Epithelial cell of proximal tubule (primary cell): ENCODE measurements at regions not wholly inside any gene's neighbourhood (a gene's known extent, or its start where the extent isn't known, plus 50 kb on each side); places are given as distances from the start of the nearest gene placed in this dataset.
A peak's percentile ranks its signal among the peaks of the same experiment; 100 is the strongest.

ENCODE experiments used
- DNase-seq: peaks from one replicate; pipeline ENCODE4 v3.0.0-alpha.2; 2011; ENCODE audit warnings: low read depth
- H3K4me3 ChIP-seq: 2 replicates; pipeline ENCODE4 v1.5.1; 2011; ENCODE audit warnings: low read depth, mild to moderate bottlenecking, low read length
- CTCF ChIP-seq: conservative IDR thresholded peaks from 2 replicates; pipeline ENCODE4 v1.5.1; 2012; ENCODE audit warnings: low read depth, mild to moderate bottlenecking, low read length

DNA sequence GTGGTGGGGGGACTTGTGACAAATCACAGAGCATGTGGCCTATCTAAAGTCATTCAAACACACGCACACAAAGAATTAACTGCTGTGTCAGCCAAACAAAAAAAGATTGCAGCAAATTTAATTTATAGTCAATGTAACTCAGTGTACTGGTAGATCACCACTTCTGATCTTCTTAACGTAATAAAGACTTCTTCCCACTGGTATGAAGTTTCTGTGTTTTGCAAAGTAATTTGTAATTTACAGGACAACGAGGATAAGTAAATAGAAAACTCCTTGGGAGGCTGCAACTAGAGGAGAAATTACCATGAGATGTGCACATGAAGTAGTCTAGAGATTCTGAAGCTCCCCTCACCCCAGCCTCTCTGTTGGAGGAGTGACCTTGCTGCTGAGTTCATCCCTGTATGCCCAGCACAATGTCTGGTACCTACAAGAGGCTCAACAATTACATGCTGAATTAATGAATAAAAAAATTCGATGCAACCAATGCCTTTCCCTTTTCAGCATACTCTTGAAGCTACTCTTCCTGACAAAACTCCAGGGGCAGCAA, 207.3 kb downstream of the ARRDC4 start:
- no peak for DNase-seq
- no peak overlapping the region for H3K4me3 ChIP-seq
- TF ChIP-seq CTCF = no peak

DNA sequence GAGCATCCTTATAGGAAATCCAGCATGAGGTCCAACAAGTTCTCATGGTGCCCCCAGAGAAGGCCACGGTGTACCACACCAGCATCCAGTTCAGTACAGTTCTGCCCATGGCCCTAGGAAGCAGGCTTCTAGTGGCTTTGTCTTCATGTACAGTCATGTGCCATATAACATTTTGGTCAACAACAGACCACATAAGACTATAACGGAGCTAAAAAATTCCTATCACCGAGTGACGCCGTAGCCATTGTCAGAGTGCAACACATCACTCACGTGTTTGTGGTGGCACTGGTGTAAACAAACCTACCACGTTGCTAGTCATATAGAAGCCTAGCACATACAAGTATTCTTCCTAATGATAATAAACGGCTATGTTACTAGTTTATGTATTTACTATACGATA, 209.0 kb downstream of the ARRDC4 start:
- no peak for TF ChIP-seq CTCF
- DNase-seq = no peak
- no peak overlapping the region for H3K4me3 ChIP-seq

DNA sequence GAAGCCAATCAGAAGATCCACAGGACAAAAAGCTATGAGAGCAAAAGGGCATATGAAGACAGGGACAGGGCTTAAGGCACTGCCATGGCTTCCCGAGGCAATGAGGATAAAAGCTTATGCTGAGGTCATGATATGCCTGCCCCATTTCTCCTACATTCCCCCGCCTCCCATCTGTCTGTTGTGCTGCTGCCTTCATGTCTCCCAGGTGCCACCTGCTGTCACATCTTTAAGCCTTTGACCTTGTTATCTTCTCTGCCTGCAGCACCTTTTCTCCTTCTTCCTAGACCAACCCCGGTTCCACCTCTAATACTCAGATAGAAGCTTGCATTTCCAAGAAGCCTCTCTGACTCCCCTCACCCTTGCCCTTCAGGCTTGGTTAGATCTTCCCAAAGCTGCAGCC, 213.8 kb downstream of the ARRDC4 start:
- TF ChIP-seq CTCF = peak; percentile 10
- no peak for DNase-seq
- H3K4me3 ChIP-seq = no peak overlapping the region

DNA sequence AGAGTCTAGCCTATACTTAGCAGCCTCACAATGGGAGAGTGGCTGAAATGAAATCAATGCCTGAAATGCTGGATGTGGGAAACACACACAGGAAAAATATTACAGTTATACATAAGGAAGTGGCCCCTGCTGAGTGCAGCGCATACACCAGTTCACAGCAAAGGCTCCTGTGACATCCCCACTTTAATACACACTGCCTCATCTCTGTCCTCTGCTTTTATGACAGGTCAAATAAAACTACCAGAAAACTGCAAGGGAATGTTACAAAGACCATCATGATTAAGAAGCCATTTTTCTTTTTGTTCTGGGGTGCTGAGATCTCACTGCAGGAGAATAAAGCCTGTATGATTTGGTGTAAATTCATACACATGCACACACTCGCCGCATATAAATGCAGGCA, 214.3 kb downstream of the ARRDC4 start:
- no peak overlapping the region for H3K4me3 ChIP-seq
- TF ChIP-seq CTCF = no peak
- DNase-seq = no peak

DNA sequence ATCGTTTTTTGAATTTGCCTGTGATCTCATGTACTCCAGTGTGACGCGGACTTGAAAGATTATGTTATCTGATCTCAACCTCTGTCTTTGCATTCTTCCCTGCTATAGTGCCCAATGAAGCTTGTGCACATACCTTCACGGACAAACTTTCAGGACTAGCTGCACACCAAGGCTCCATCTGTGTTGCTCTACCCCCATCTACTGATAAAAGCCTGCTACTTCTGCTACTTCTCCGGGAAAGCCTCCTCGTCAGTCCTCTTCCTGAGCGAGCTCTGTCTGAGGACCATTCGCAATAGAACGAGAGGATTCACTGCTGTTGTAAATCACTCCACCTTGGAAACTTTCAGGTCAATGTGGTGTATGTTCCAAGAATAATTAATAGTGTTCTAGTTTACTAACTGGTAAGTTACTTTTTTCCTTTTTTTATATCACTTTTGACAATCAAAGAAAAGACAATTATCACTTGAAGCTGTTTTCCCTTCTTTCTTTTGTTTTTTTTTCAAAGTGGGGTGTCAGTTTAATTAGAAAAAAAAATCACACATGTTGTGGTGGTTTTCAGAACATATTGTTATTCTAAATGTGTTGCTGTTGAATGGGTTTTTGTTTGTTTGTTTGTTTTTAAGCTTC, 217.6 kb downstream of the ARRDC4 start:
- no peak overlapping the region for H3K4me3 ChIP-seq
- peak; percentile 95 for TF ChIP-seq CTCF
- DNase-seq = peak; percentile 38

DNA sequence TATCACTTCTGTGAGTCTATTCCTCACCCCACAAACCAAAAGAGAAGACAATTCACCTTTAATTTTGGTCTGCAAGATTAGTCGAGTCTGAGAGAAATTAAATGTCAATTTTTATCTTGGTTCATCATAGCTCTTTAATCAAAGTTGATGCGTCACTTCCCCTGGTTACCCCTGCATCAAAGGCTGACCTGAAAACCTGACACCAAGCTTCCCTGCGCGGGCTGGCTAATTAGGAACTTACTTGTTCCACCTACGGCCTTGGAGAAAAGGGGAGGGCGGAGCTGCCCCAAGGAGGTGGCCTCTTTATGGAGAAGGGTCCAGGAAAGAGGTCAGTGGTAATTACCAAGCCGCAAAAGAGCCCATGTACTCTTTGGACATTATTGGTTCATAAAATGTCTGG, 218.4 kb downstream of the ARRDC4 start:
- no peak for DNase-seq
- TF ChIP-seq CTCF = no peak
- no peak overlapping the region for H3K4me3 ChIP-seq

DNA sequence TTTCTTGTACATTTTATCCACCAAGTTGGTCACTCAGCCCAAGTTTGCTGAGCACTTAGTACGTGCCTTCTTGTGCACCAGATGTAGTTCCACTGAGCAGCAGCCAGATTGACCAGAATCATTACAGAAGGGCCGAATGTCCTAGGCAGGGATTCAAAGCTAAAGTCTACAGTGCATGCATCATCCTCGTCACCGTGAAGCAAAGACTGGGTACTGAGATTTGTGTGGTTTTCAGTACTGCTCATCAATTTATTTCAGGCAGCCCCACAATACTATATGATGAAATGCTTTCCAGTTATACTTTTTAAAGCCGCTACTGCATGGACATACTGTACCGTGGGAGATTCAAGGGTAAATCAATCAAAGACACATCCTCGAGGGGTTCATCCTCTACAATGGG, 227.0 kb downstream of the ARRDC4 start:
- no peak for DNase-seq
- H3K4me3 ChIP-seq = no peak overlapping the region
- TF ChIP-seq CTCF = no peak
